H1 (cell line): ENCODE measurements at regions not wholly inside any gene's neighbourhood (a gene's known extent, or its start where the extent isn't known, plus 50 kb on each side); places are given as distances from the start of the nearest gene placed in this dataset.
A peak's percentile ranks its signal among the peaks of the same experiment; 100 is the strongest.

Experiments used
- CTCF ChIA-PET: fragments of 300-600 bp; sonication (Branson Sonifier 250); formaldehyde crosslinking; loops from one replicate; lab custom pipeline; 2021; ENCODE audit not compliant: partially characterized antibody; lab: Charles Lee
- POLR2A ChIA-PET: fragments of 300-600 bp; sonication (Branson Sonifier 250); formaldehyde crosslinking; loops from one replicate; lab custom pipeline; 2021; ENCODE audit warnings: inconsistent platforms; ENCODE audit not compliant: partially characterized antibody; lab: Charles Lee
- DNase-seq, 2 experiments: peaks; one replicate each; pipeline versions ENCODE4 v3.0.0 to v3.0.0-alpha.2; 2010 to 2022; ENCODE audit warnings: low spot score in 2 of 2, low read depth in 1 of 2, mixed read lengths in 1 of 2
- FAIRE-seq: peaks from 2 replicates; lab custom pipeline; 2011; peaks lifted over from hg19 to GRCh38; lab: Jason Lieb, UNC
- H2AFZ ChIP-seq: 2 replicates; pipeline ENCODE4 v1.8.1; 2012; ENCODE audit warnings: low read length, inconsistent platforms
- H2AK5ac ChIP-seq: 2 replicates; pipeline ENCODE4 v1.6.1; 2013; ENCODE audit warnings: low read depth, low read length
- H2BK120ac ChIP-seq: replicated peaks from 2 replicates; pipeline ENCODE3; 2013; ENCODE audit warnings: low read depth, low read length, inconsistent platforms
- H2BK12ac ChIP-seq: 2 replicates; pipeline ENCODE4 v1.6.1; 2013; ENCODE audit warnings: low read depth, low read length
- H2BK15ac ChIP-seq: 2 replicates; pipeline ENCODE4 v1.6.1; 2013; ENCODE audit warnings: low read length
- H2BK20ac ChIP-seq: 2 replicates; pipeline ENCODE4 v1.6.1; 2013; ENCODE audit warnings: low read length
- H2BK5ac ChIP-seq: 2 replicates; pipeline ENCODE4 v1.6.1; 2013; ENCODE audit warnings: low read depth, low read length
- H3K14ac ChIP-seq: 2 replicates; pipeline ENCODE4 v1.6.1; 2013; ENCODE audit warnings: inconsistent platforms; ENCODE audit not compliant: insufficient read length
- H3K18ac ChIP-seq: 2 replicates; pipeline ENCODE4 v1.6.1; 2013; ENCODE audit warnings: low read length; ENCODE audit errors: extremely low read depth
- H3K23ac ChIP-seq: 2 replicates; pipeline ENCODE4 v1.6.1; 2013; ENCODE audit warnings: inconsistent platforms; ENCODE audit not compliant: insufficient read length
- H3K23me2 ChIP-seq: 2 replicates; pipeline ENCODE4 v1.6.1; 2013; ENCODE audit warnings: low read depth, low read length
- H3K27ac ChIP-seq: 2 replicates; pipeline ENCODE4 v1.6.1; 2011; ENCODE audit warnings: low read depth, low read length, inconsistent platforms
- H3K27me3 ChIP-seq, 4 experiments: replicated peaks in 1 of 4; 1 replicate in 1 of 4; 2 replicates in 3 of 4; pipeline versions ENCODE4 v1.6.1 to v1.8.1; 2011 to 2013; ENCODE audit warnings: low read length in 3 of 4, mild to moderate bottlenecking in 3 of 4, inconsistent platforms in 2 of 4, mixed read lengths in 2 of 4, moderate library complexity in 1 of 4; ENCODE audit not compliant: control insufficient read depth in 3 of 4, insufficient read depth in 3 of 4; ENCODE audit errors: extremely low read depth in 1 of 4
- H3K36me3 ChIP-seq, 4 experiments: 2 replicates each; pipeline versions ENCODE4 v1.6.1 to v1.8.1; 2011 to 2013; ENCODE audit warnings: mild to moderate bottlenecking in 4 of 4, low read length in 3 of 4, moderate library complexity in 2 of 4, control low read depth in 1 of 4, inconsistent platforms in 1 of 4; ENCODE audit not compliant: insufficient read depth in 4 of 4, control insufficient read depth in 2 of 4
- H3K4ac ChIP-seq: replicated peaks from 2 replicates; pipeline ENCODE3; 2013; ENCODE audit warnings: low read length, low read depth, mixed read lengths, inconsistent platforms; ENCODE audit not compliant: insufficient read length
- H3K4me1 ChIP-seq, 4 experiments: replicated peaks in 1 of 4; 1 replicate in 1 of 4; 2 replicates in 3 of 4; pipeline versions ENCODE4 v1.6.1 to v1.8.1; 2011 to 2013; ENCODE audit warnings: low read length in 3 of 4, inconsistent platforms in 2 of 4, mixed read lengths in 1 of 4; ENCODE audit not compliant: insufficient read depth in 4 of 4, control insufficient read depth in 3 of 4
- H3K4me2 ChIP-seq, 2 experiments: 2 replicates each; pipeline versions ENCODE4 v1.6.1 to v1.8.1; 2011 to 2013; ENCODE audit warnings: low read depth in 2 of 2, low read length in 2 of 2, control low read depth in 1 of 2, inconsistent platforms in 1 of 2, mild to moderate bottlenecking in 1 of 2; ENCODE audit not compliant: insufficient read depth in 1 of 2
- H3K4me3 ChIP-seq, 4 experiments: fragments of 200-600, 300-600 bp in 1 of 4; sonication (generic), shearing (Covaris generic), sonication (Bioruptor Twin) in 1 of 4; 2 replicates each; pipeline versions ENCODE4 v1.5.1 to v1.8.1; 2011 to 2016; ENCODE audit warnings: low read length in 4 of 4, low read depth in 3 of 4, control low read depth in 2 of 4, inconsistent platforms in 2 of 4, mild to moderate bottlenecking in 2 of 4, mixed read lengths in 1 of 4, moderate library complexity in 1 of 4; ENCODE audit not compliant: insufficient read depth in 2 of 4; ENCODE audit errors: extremely low read depth in 1 of 4
- H3K56ac ChIP-seq: replicated peaks from 2 replicates; pipeline ENCODE3; 2013; ENCODE audit warnings: low read depth, mild to moderate bottlenecking, mixed read lengths, low read length, inconsistent platforms; ENCODE audit not compliant: insufficient read length
- H3K79me1 ChIP-seq: 2 replicates; pipeline ENCODE4 v1.6.1; 2013; ENCODE audit warnings: low read depth, low read length, control low read depth
- H3K79me2 ChIP-seq, 2 experiments: 2 replicates each; pipeline versions ENCODE4 v1.6.1 to v1.8.1; 2012 to 2013; ENCODE audit warnings: low read length in 2 of 2, mild to moderate bottlenecking in 2 of 2, inconsistent platforms in 1 of 2; ENCODE audit not compliant: insufficient read depth in 2 of 2, control insufficient read depth in 1 of 2
- H3K9ac ChIP-seq, 4 experiments: replicated peaks in 1 of 4; 1 replicate in 1 of 4; 2 replicates in 3 of 4; pipeline versions ENCODE4 v1.6.1 to v1.8.1; 2011 to 2013; ENCODE audit warnings: low read depth in 3 of 4, low read length in 3 of 4, control low read depth in 2 of 4, mild to moderate bottlenecking in 2 of 4, moderate library complexity in 2 of 4, inconsistent platforms in 1 of 4; ENCODE audit errors: extremely low read depth in 1 of 4
- H3K9me3 ChIP-seq, 2 experiments: 2 replicates each; pipeline versions ENCODE4 v1.6.1 to v1.8.1; 2012 to 2013; ENCODE audit warnings: mild to moderate bottlenecking in 2 of 2, moderate library complexity in 2 of 2, control low read depth in 1 of 2, inconsistent platforms in 1 of 2, low read depth in 1 of 2, low read length in 1 of 2, mixed read lengths in 1 of 2; ENCODE audit not compliant: insufficient read depth in 2 of 2
- H4K20me1 ChIP-seq, 2 experiments: replicated peaks in 1 of 2; 2 replicates each; pipeline versions ENCODE3 to v1.8.1; 2011 to 2013; ENCODE audit warnings: inconsistent platforms in 2 of 2, low read length in 2 of 2, mild to moderate bottlenecking in 1 of 2; ENCODE audit not compliant: insufficient read depth in 2 of 2, control insufficient read depth in 1 of 2
- H4K5ac ChIP-seq: 2 replicates; pipeline ENCODE4 v1.6.1; 2013; ENCODE audit warnings: low read length, low read depth, mixed read lengths, inconsistent platforms; ENCODE audit not compliant: insufficient read length
- H4K8ac ChIP-seq: 2 replicates; pipeline ENCODE4 v1.8.0; 2013; ENCODE audit warnings: mild to moderate bottlenecking, moderate library complexity, low read length, inconsistent platforms; ENCODE audit not compliant: insufficient read depth; ENCODE audit errors: extremely low read depth
- H4K91ac ChIP-seq: replicated peaks from 2 replicates; pipeline ENCODE3; 2013; ENCODE audit warnings: low read length, mixed read lengths, inconsistent platforms; ENCODE audit not compliant: insufficient read length
- ASH2L ChIP-seq: fragments of 200-600, 300-600 bp; sonication (generic); IDR thresholded peaks from one replicate; pipeline ENCODE4 v1.7.1; 2017; ENCODE audit warnings: low read length
- ATF3 ChIP-seq: IDR thresholded peaks from 2 replicates; pipeline ENCODE4 v1.6.1; 2011; ENCODE audit warnings: low read depth, mild to moderate bottlenecking, low read length; ENCODE audit not compliant: insufficient read depth
- BCL11A ChIP-seq, 2 experiments: IDR thresholded peaks; one replicate each; pipeline ENCODE4 v1.6.1; 2011; ENCODE audit warnings: low read depth in 2 of 2, low read length in 2 of 2, mild to moderate bottlenecking in 2 of 2
- BRCA1 ChIP-seq: IDR thresholded peaks from 2 replicates; pipeline ENCODE4 v1.6.1; 2012; ENCODE audit warnings: low read depth, low read length, improper control_type of control experiment
- GTF2F1 ChIP-seq: IDR thresholded peaks from 2 replicates; pipeline ENCODE4 v1.6.1; 2012; ENCODE audit warnings: low read depth, low read length, improper control_type of control experiment, borderline replicate concordance
- HDAC2 ChIP-seq, 2 experiments: fragments of 300-600 bp in 1 of 2; sonication (generic) in 1 of 2; IDR thresholded peaks; 2 replicates each; pipeline ENCODE4 v1.6.1; 2011 to 2012; ENCODE audit warnings: low read depth in 2 of 2, low read length in 2 of 2, mild to moderate bottlenecking in 2 of 2, moderate library complexity in 2 of 2, borderline replicate concordance in 1 of 2, inconsistent platforms in 1 of 2
- JUN ChIP-seq: IDR thresholded peaks from 2 replicates; pipeline ENCODE4 v1.6.1; 2011; ENCODE audit warnings: low read depth, mild to moderate bottlenecking, improper control_type of control experiment, low read length
- JUND ChIP-seq: IDR thresholded peaks from 2 replicates; pipeline ENCODE4 v1.6.1; 2011; ENCODE audit warnings: mild to moderate bottlenecking, improper control_type of control experiment, low read length
- SIN3A ChIP-seq, 2 experiments: IDR thresholded peaks in 1 of 2; conservative IDR thresholded peaks in 1 of 2; 2 replicates each; pipeline ENCODE4 v1.6.1; 2011 to 2012; ENCODE audit warnings: low read length in 2 of 2, improper control_type of control experiment in 1 of 2, low read depth in 1 of 2, mild to moderate bottlenecking in 1 of 2
- SP1 ChIP-seq: IDR thresholded peaks from 2 replicates; pipeline ENCODE4 v1.6.1; 2011; ENCODE audit warnings: low read depth, low read length
- SUZ12 ChIP-seq: fragments of 200-600 bp; sonication (generic); IDR thresholded peaks from 2 replicates; pipeline ENCODE4 v1.6.1; 2012; ENCODE audit warnings: mild to moderate bottlenecking, inconsistent platforms, low read length, moderate library complexity, mixed read lengths
- TAF7 ChIP-seq: optimal IDR thresholded peaks from 2 replicates; pipeline ENCODE3; 2011; ENCODE audit warnings: low read depth, mild to moderate bottlenecking, inconsistent platforms, low read length, moderate library complexity, borderline replicate concordance
- YY1 ChIP-seq: IDR thresholded peaks from 2 replicates; pipeline ENCODE4 v1.6.1; 2011; ENCODE audit warnings: low read depth, mild to moderate bottlenecking, low read length
- WGBS, 2 experiments: shearing (Covaris generic) in 1 of 2; methylation state at CpG; one replicate each; pipeline versions ENCODE4 v1.1.6 to v1.1.7; 2013 to 2015; ENCODE audit warnings: low lambda C conversion rate in 2 of 2, mixed read lengths in 2 of 2, inconsistent platforms in 1 of 2, low coverage in 1 of 2, missing lambda C conversion rate in 1 of 2; ENCODE audit not compliant: insufficient replicate concordance in 2 of 2, insufficient coverage in 1 of 2, insufficient read length in 1 of 2; ENCODE audit errors: extremely low coverage in 1 of 2, missing lambda C conversion rate in 1 of 2; 5-methylcytosine and 5-hydroxymethylcytosine counted together
- TF ChIP-seq, protein P1 (sequence below): IDR thresholded peaks from 2 replicates; pipeline ENCODE4 v1.6.1; 2012; ENCODE audit warnings: inconsistent platforms

- no peak overlapping the region for H2BK12ac ChIP-seq
- no peaks in the 10 kb centered on the region for H3K23me2 ChIP-seq
- no peak overlapping the region for H2BK120ac ChIP-seq
- no peak overlapping the region for H3K23ac ChIP-seq
- CTCF ChIA-PET = no interaction called here
- H4K5ac ChIP-seq = no peak overlapping the region
- FAIRE-seq (no peak), DNase-seq (no peak)
- H4K91ac ChIP-seq = no peak overlapping the region
- H2BK20ac ChIP-seq = no peak overlapping the region
- no peak overlapping the region for H3K4me3 ChIP-seq
- H3K9ac ChIP-seq = no peak overlapping the region
- H2BK5ac ChIP-seq = peak overlapping the region; percentile 18; the same call in 1 of the 2 replicates
- H3K27me3 ChIP-seq = no peaks in the 10 kb centered on the region
- no peak overlapping the region for H3K18ac ChIP-seq
- no peak overlapping the region for H3K4ac ChIP-seq
- TF ChIP-seq SUZ12 (no peak), JUN (no peak), SP1 (no peak), HDAC2 (IDR thresholded peaks at IDR 0.05; ENCODE audit: borderline replicate concordance in 1 of 2, low read depth in 2 of 2, low read length in 2 of 2) (no peak), BRCA1 (no peak), JUND (no peak), TAF7 (no peak), ATF3 (no peak), ASH2L (no peak), BCL11A (IDR thresholded peaks at IDR 0.05; ENCODE audit: low read depth in 2 of 2, low read length in 2 of 2) (no peak), GTF2F1 (no peak), YY1 (no peak), SIN3A (conservative IDR thresholded peaks at IDR 0.05 in 1 of 2, IDR thresholded peaks at IDR 0.05 in 1 of 2; ENCODE audit: low read depth in 1 of 2, low read length in 2 of 2) (no peak)
- TF ChIP-seq, protein P1, sequence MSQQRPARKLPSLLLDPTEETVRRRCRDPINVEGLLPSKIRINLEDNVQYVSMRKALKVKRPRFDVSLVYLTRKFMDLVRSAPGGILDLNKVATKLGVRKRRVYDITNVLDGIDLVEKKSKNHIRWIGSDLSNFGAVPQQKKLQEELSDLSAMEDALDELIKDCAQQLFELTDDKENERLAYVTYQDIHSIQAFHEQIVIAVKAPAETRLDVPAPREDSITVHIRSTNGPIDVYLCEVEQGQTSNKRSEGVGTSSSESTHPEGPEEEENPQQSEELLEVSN = no peak
- no peak overlapping the region for H3K4me2 ChIP-seq
- H4K8ac ChIP-seq = no peak overlapping the region
- no peaks in the 10 kb centered on the region for H4K20me1 ChIP-seq
- no peak overlapping the region for H3K56ac ChIP-seq
- no peak overlapping the region for H3K27ac ChIP-seq
- no peak overlapping the region for H3K14ac ChIP-seq
- no peaks in the 10 kb centered on the region for H3K4me1 ChIP-seq
- no peaks in the 10 kb centered on the region for H3K9me3 ChIP-seq
- POLR2A ChIA-PET = no interaction called here
- no peaks in the 10 kb centered on the region for H3K79me2 ChIP-seq
- no peaks in the 10 kb centered on the region for H3K36me3 ChIP-seq
- H2AK5ac ChIP-seq = no peak overlapping the region
- no peaks in the 10 kb centered on the region for H3K79me1 ChIP-seq
- WGBS, 2 experiments = 95% methylated on average over 5 of the region's 5 CpGs; no CpG with 5 or more reads in 1 of the 2 experiments
- no peak overlapping the region for H2BK15ac ChIP-seq
- H2AFZ ChIP-seq = peak overlapping the region; percentile 70; the same call in 1 of the 2 replicates
These were observed 252.1 kb upstream of the KLHL4 start for GRCh38 chrX:87265518-87265917.
